PFSK-1 (cell line): ENCODE measurements at regions not wholly inside any gene's neighbourhood (a gene's known extent, or its start where the extent isn't known, plus 50 kb on each side); places are given as distances from the start of the nearest gene placed in this dataset.

Experiments used
- FOXP2 ChIP-seq: optimal IDR thresholded peaks from 2 replicates; pipeline ENCODE3; 2011; ENCODE audit warnings: borderline replicate concordance, control low read depth, inconsistent platforms; ENCODE audit not compliant: insufficient read depth; ENCODE audit errors: extremely low read length, extremely low read depth
- POLR2AphosphoS5 ChIP-seq: IDR thresholded peaks from 2 replicates; pipeline ENCODE4 v1.6.1; 2012; ENCODE audit warnings: low read depth, mild to moderate bottlenecking, control low read depth, low read length, moderate library complexity
- REST ChIP-seq, 2 experiments: IDR thresholded peaks; 2 replicates each; pipeline versions ENCODE4 v1.6.1 to v1.8.0; 2011 to 2012; ENCODE audit warnings: low read depth in 2 of 2, low read length in 2 of 2, control low read depth in 1 of 2, inconsistent platforms in 1 of 2, mild to moderate bottlenecking in 1 of 2, moderate library complexity in 1 of 2; ENCODE audit not compliant: insufficient read depth in 1 of 2

GRCh38 chr22:47849576-47849975 lies 1087.1 kb downstream of the TBC1D22A start:
- TF ChIP-seq REST (IDR thresholded peaks at IDR 0.05; ENCODE audit: insufficient read depth in 1 of 2, low read depth in 2 of 2, low read length in 2 of 2) (no peak), POLR2AphosphoS5 (no peak), FOXP2 (no peak)
